ENCODE measurements at regions not wholly inside any gene's neighbourhood (a gene's known extent, or its start where the extent isn't known, plus 50 kb on each side); places are given as distances from the start of the nearest gene placed in this dataset.

GRCh38 chr11:121793916-121794315 is 322.1 kb downstream of the BLID start:
- ATAC-seq (no peak), DNase-seq (ENCODE audit: low spot score) (no peak)
- no peaks in the 10 kb centered on the region for H3K4me1 Mint-ChIP-seq (ENCODE audit: low read depth in 2 of 2)
- no peak overlapping the region for H3K4me3 Mint-ChIP-seq
- H3K9me3 Mint-ChIP-seq = peaks cover 12% of the 10 kb centered on the region
- H3K36me3 Mint-ChIP-seq = no peaks in the 10 kb centered on the region
- H3K27ac Mint-ChIP-seq = no peak overlapping the region
- peaks cover 0 to 11% of the 10 kb centered on the region in 2 donors for H3K27me3 Mint-ChIP-seq

DNA sequence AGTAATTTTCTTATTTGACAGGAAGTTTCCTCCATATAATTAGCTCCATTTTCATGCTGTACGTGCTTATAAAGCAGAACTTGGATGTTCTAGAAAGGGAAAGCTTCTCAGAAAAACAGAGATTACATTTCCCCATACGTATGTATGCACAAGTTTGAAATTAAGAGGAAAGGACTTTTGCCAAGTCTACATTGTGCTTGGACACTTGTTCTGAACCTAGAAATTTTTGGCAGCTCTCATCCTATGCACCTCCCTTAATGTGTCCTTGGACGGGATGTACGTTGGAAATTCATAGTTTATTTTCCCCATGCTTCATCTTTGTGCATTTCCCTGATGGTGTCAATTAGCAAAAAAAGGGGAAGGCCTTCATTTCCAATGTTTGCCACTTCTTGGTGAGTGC is 322.7 kb downstream of the BLID start:
- Mint-ChIP-seq H3K4me1 (ENCODE audit: low read depth in 2 of 2) (no peaks in the 10 kb centered on the region), H3K27ac (no peak overlapping the region)

DNA sequence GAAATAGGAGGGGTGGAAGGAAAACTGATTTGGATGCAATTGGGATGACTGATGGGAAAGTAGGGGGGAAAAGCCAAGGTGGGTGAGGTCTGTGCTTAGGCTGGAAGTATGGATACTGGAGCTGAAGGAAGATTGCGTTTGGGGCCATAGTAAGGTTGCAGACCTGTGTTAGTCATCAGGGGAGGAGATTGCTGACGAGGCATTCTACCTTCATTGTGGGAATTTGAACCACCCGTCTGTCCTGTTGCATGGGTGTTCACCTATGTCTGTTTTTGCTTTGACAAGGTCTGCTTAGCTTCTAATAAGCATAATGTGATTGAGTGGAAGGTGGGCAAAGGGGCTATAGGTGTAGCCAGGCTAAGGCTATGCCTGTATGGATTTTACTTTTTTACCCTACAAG is 323.8 kb downstream of the BLID start:
- H3K36me3 Mint-ChIP-seq = peaks cover 4% of the 10 kb centered on the region
- H3K9me3 Mint-ChIP-seq = peaks cover 12% of the 10 kb centered on the region
- no peak overlapping the region for H3K4me3 Mint-ChIP-seq
- ATAC-seq (no peak), DNase-seq (ENCODE audit: low spot score) (no peak)
- H3K27me3 Mint-ChIP-seq = peaks cover 0 to 11% of the 10 kb centered on the region in 2 donors
- no peaks in the 10 kb centered on the region for H3K4me1 Mint-ChIP-seq (ENCODE audit: low read depth in 2 of 2)
- H3K27ac Mint-ChIP-seq = no peak overlapping the region

More for the DNA sequence above, 322.7 kb downstream of the BLID start:
- no peak for DNase-seq (ENCODE audit: low spot score)
- Mint-ChIP-seq H3K9me3 (peaks cover 12% of the 10 kb centered on the region), H3K27me3 (peaks cover 0 to 11% of the 10 kb centered on the region in 2 donors), H3K4me3 (no peak overlapping the region), H3K36me3 (no peaks in the 10 kb centered on the region)
- ATAC-seq = no peak

DNA sequence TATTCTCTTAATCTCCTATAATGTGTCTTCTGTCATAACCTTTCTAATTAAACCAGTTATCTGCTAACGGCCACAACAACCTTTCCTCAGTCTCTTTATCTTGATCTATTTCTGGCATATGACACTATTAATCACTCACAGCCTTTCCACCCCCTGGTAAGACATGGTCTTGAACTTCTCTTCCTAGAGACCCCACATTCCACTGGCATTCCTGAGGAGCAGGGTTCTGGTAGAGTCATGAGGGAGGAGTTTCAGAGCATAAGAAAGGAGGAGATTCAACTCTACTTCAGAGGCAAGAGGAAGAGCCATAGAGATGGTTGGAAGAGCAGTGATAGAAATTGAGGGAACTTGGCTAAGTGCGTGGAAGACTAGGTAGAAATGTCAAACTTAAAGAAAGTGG is 325.6 kb downstream of the BLID start:
- Mint-ChIP-seq H3K27ac (no peak overlapping the region), H3K27me3 (peaks cover 0 to 11% of the 10 kb centered on the region in 2 donors), H3K4me1 (ENCODE audit: low read depth in 2 of 2) (no peaks in the 10 kb centered on the region), H3K36me3 (peaks cover 11% of the 10 kb centered on the region), H3K4me3 (no peak overlapping the region), H3K9me3 (peaks cover 16% of the 10 kb centered on the region)
- DNase-seq (ENCODE audit: low spot score) (no peak), ATAC-seq (no peak)

DNA sequence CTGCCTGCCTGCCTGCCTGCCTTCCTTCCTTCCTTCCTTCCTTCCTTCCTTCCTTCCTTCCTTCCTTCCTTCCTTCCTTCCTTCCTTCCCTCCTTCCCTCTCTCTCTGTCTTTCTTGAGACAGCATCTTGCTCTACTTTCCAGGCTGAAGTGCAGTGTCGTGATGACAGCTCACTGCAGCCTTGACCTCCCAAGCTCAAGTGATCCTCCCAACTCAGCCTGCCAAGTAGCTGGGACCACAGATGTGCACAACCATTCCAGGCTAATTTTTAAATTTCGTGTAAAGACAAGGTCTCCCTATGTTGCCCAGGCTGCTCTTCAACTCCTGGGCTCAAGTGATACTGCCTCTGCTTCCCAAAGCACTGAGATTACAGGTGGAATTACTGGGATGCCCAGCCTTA is 328.2 kb upstream of the SORL1-AS1 start:
- no peak overlapping the region for H3K4me3 Mint-ChIP-seq
- H3K36me3 Mint-ChIP-seq = no peaks in the 10 kb centered on the region
- H3K27me3 Mint-ChIP-seq = no peaks in the 10 kb centered on the region
- H3K27ac Mint-ChIP-seq = no peak overlapping the region
- ATAC-seq (no peak), DNase-seq (ENCODE audit: low spot score) (no peak)
- no peaks in the 10 kb centered on the region for H3K9me3 Mint-ChIP-seq
- H3K4me1 Mint-ChIP-seq (ENCODE audit: low read depth in 2 of 2) = no peaks in the 10 kb centered on the region

DNA sequence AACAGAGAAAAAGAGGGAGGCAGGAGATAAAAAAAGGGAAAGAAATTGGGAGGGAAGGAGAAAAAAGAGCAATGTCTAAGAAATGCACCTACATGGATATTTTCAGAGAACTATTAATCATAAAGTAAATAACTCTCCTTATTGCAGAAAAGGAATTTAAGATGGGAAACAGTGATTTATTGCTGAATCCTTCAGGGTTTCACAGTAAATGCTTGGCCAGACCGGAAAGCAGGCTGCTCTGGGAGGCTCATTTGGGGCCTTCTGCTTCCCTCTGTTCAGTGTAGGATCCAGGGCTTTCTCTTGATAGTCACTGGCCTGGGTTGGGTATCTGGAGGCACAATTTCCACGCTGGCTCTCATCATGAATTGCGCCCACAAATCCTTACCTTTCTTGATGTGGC is 324.3 kb upstream of the SORL1-AS1 start:
- Mint-ChIP-seq H3K9me3 (no peaks in the 10 kb centered on the region), H3K27ac (no peak overlapping the region)
- no peak for ATAC-seq

DNA sequence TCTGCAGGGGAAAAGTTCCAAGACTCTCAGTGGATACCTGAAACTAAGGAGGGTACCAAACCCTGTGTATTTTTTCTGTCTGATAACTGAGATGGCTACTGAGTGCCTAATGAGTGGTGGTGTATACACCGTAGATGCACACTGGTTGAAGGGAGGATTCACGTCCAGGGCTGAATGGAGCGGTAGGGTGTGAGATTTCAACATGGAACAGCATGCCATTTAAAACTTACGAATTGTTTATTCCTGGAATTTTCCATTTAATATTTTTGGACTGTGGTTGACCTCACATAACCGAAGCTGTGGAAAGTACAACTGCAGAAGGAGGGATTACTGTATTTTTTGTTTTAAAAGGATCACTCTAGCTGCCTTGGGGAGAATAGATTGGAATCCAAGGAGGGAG is 322.5 kb upstream of the SORL1-AS1 start:
- no peaks in the 10 kb centered on the region for H3K36me3 Mint-ChIP-seq
- peaks cover 3 to 4% of the 10 kb centered on the region in 2 donors for H3K27me3 Mint-ChIP-seq
- H3K4me1 Mint-ChIP-seq (ENCODE audit: low read depth in 2 of 2) = no peaks in the 10 kb centered on the region
- H3K4me3 Mint-ChIP-seq = no peak overlapping the region
- no peak overlapping the region for H3K27ac Mint-ChIP-seq
- no peak for ATAC-seq
- DNase-seq (ENCODE audit: low spot score) = no peak
- H3K9me3 Mint-ChIP-seq = no peaks in the 10 kb centered on the region

More for the DNA sequence above, 324.3 kb upstream of the SORL1-AS1 start:
- no peak for DNase-seq (ENCODE audit: low spot score)
- H3K36me3 Mint-ChIP-seq = no peaks in the 10 kb centered on the region
- H3K4me1 Mint-ChIP-seq (ENCODE audit: low read depth in 2 of 2) = no peaks in the 10 kb centered on the region
- H3K4me3 Mint-ChIP-seq = no peak overlapping the region
- no peaks in the 10 kb centered on the region for H3K27me3 Mint-ChIP-seq

- no peaks in the 10 kb centered on the region for H3K36me3 Mint-ChIP-seq
- peaks cover 3% of the 10 kb centered on the region for H3K9me3 Mint-ChIP-seq
- ATAC-seq (no peak), DNase-seq (ENCODE audit: low spot score) (no peak)
- H3K4me3 Mint-ChIP-seq = no peak overlapping the region
- peaks cover 4 to 8% of the 10 kb centered on the region in 2 donors for H3K27me3 Mint-ChIP-seq
- H3K4me1 Mint-ChIP-seq (ENCODE audit: low read depth in 2 of 2) = no peaks in the 10 kb centered on the region
- H3K27ac Mint-ChIP-seq = no peak overlapping the region
These were observed 320.3 kb upstream of the SORL1-AS1 start for GRCh38 chr11:121773076-121773475.

DNA sequence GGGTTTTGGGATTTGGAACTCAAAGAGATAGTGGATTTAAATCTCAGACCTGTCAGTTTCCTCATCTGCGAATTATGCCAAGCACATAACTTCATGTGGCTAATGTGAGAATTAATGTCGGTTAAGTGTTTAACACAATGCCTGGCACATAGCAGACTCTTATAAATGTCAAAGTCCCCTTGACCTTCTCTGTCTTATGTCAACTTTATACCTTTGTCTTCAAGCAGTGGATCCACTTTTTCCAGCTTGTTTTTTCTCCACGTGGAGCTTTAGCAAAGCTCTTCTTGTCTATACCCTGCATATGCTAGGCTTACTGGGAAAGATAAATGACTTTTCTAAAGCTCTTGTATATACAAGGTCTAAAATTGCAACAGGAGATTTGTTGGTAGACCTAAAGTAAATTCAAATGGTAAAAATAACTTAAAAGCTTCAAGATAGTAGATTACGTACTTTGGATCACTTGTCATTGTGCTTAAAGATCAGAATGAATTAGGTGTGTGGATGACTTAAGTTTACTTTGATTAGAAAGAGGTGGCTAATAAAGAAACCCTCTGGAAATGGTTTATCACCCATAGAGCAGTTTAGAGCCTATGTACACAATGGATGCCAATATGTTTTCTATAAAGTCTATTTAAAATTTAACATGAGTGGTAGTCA is 318.3 kb upstream of the SORL1-AS1 start:
- Mint-ChIP-seq H3K27ac (no peak overlapping the region), H3K27me3 (peaks cover 4 to 8% of the 10 kb centered on the region in 2 donors), H3K4me3 (no peak overlapping the region), H3K9me3 (peaks cover 3% of the 10 kb centered on the region), H3K4me1 (ENCODE audit: low read depth in 2 of 2) (peaks cover 0 to 3% of the 10 kb centered on the region in 2 donors), H3K36me3 (no peaks in the 10 kb centered on the region)
- ATAC-seq (no peak), DNase-seq (ENCODE audit: low spot score) (no peak)

GRCh38 chr11:121769191-121769590 is 316.4 kb upstream of the SORL1-AS1 start:
- no peak overlapping the region for H3K4me3 Mint-ChIP-seq
- H3K4me1 Mint-ChIP-seq (ENCODE audit: low read depth in 2 of 2) = peaks cover 0 to 3% of the 10 kb centered on the region in 2 donors
- no peak overlapping the region for H3K27ac Mint-ChIP-seq
- H3K27me3 Mint-ChIP-seq = peaks cover 4 to 8% of the 10 kb centered on the region in 2 donors
- DNase-seq (ENCODE audit: low spot score) (no peak), ATAC-seq (no peak)
- no peaks in the 10 kb centered on the region for H3K36me3 Mint-ChIP-seq
- peaks cover 3% of the 10 kb centered on the region for H3K9me3 Mint-ChIP-seq

DNA sequence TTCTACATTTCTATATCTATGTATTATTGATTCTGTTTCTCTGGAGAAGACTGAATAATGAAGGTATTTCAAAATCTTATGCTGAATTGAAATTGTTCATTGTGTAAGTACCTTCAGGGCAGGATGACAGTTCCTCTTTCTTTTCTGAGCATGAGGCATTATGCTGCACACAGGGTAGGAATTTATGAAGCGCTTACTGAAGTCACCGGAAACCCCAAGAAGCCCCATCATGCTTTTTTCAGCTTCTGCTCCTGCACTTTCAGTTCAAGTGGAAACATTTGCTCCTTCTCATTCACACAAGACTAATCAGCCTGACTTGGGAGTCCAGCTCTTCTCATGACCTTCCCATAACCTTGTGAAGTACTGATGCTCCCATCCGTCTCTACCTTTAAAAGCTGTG is 314.7 kb upstream of the SORL1-AS1 start:
- peaks cover 0 to 3% of the 10 kb centered on the region in 2 donors for H3K4me1 Mint-ChIP-seq (ENCODE audit: low read depth in 2 of 2)
- peaks cover 3% of the 10 kb centered on the region for H3K9me3 Mint-ChIP-seq
- DNase-seq (ENCODE audit: low spot score) (no peak), ATAC-seq (no peak)
- H3K27me3 Mint-ChIP-seq = peaks cover 6 to 8% of the 10 kb centered on the region in 2 donors
- H3K4me3 Mint-ChIP-seq = no peak overlapping the region
- H3K36me3 Mint-ChIP-seq = no peaks in the 10 kb centered on the region
- no peak overlapping the region for H3K27ac Mint-ChIP-seq

- H3K9me3 Mint-ChIP-seq = peaks cover 3% of the 10 kb centered on the region
- ATAC-seq (no peak), DNase-seq (ENCODE audit: low spot score) (no peak)
- H3K27ac Mint-ChIP-seq = no peak overlapping the region
- no peaks in the 10 kb centered on the region for H3K36me3 Mint-ChIP-seq
- peaks cover 0 to 3% of the 10 kb centered on the region in 2 donors for H3K4me1 Mint-ChIP-seq (ENCODE audit: low read depth in 2 of 2)
- no peak overlapping the region for H3K4me3 Mint-ChIP-seq
- H3K27me3 Mint-ChIP-seq = peaks cover 6 to 8% of the 10 kb centered on the region in 2 donors
These were observed 314.2 kb upstream of the SORL1-AS1 start for GRCh38 chr11:121766991-121767390.

- H3K36me3 Mint-ChIP-seq = no peaks in the 10 kb centered on the region
- H3K4me3 Mint-ChIP-seq = no peak overlapping the region
- no peak overlapping the region for H3K27ac Mint-ChIP-seq
- no peak for DNase-seq (ENCODE audit: low spot score)
- no peak for ATAC-seq
- peaks cover 0 to 3% of the 10 kb centered on the region in 2 donors for H3K4me1 Mint-ChIP-seq (ENCODE audit: low read depth in 2 of 2)
- H3K27me3 Mint-ChIP-seq = peaks cover 4 to 8% of the 10 kb centered on the region in 2 donors
- H3K9me3 Mint-ChIP-seq = peaks cover 3% of the 10 kb centered on the region
These were observed 313.4 kb upstream of the SORL1-AS1 start for GRCh38 chr11:121766166-121766565.

GRCh38 chr11:121763526-121763925 is 310.8 kb upstream of the SORL1-AS1 start:
- H3K4me3 Mint-ChIP-seq = no peak overlapping the region
- peaks cover 0 to 3% of the 10 kb centered on the region in 2 donors for H3K4me1 Mint-ChIP-seq (ENCODE audit: low read depth in 2 of 2)
- no peak overlapping the region for H3K27ac Mint-ChIP-seq
- no peak for DNase-seq (ENCODE audit: low spot score)
- no peaks in the 10 kb centered on the region for H3K9me3 Mint-ChIP-seq
- H3K36me3 Mint-ChIP-seq = no peaks in the 10 kb centered on the region
- peaks cover 0 to 2% of the 10 kb centered on the region in 2 donors for H3K27me3 Mint-ChIP-seq
- no peak for ATAC-seq

GRCh38 chr11:121762820-121763219 is 310.1 kb upstream of the SORL1-AS1 start:
- H3K27me3 Mint-ChIP-seq = peaks cover 0 to 2% of the 10 kb centered on the region in 2 donors
- peaks cover 0 to 2% of the 10 kb centered on the region in 2 donors for H3K4me1 Mint-ChIP-seq (ENCODE audit: low read depth in 2 of 2)
- no peaks in the 10 kb centered on the region for H3K9me3 Mint-ChIP-seq
- H3K36me3 Mint-ChIP-seq = no peaks in the 10 kb centered on the region
- ATAC-seq (no peak), DNase-seq (ENCODE audit: low spot score) (no peak)
- H3K27ac Mint-ChIP-seq = no peak overlapping the region
- no peak overlapping the region for H3K4me3 Mint-ChIP-seq

All from natural killer cell treated with Interleukin-12 subunit alpha and Interleukin-12 subunit beta and Interleukin-15 and Interleukin-18, amount 100 ng/mL, for 72 hours (primary cell).